Stomach (tissue), 4 donors: ENCODE measurements at regions not wholly inside any gene's neighbourhood (a gene's known extent, or its start where the extent isn't known, plus 50 kb on each side); places are given as distances from the start of the nearest gene placed in this dataset.

Experiments used
- EP300 ChIP-seq: sonication (generic); formaldehyde crosslinking; IDR thresholded peaks from one replicate; pipeline ENCODE4 v1.6.1; 2017; ENCODE audit warnings: antibody characterized with exemption
- POLR2A ChIP-seq, 4 donors: fragments of 450-650 bp; IDR thresholded peaks; one replicate each; pipeline ENCODE4 v1.6.1; 2016; ENCODE audit warnings: antibody characterized with exemption in 4 of 4, control low read depth in 2 of 4, mild to moderate bottlenecking in 1 of 4, moderate library complexity in 1 of 4
- POLR2AphosphoS5 ChIP-seq, 3 donors: sonication (generic); formaldehyde crosslinking; IDR thresholded peaks; one replicate each; pipeline ENCODE4 v1.6.1; 2016; ENCODE audit warnings: antibody characterized with exemption in 3 of 3
- TF ChIP-seq, protein P1 (sequence below), 7 experiments: fragments of 450-650 bp in 4 of 7; fragments of 200-600 bp in 3 of 7; sonication (generic) in 3 of 7; IDR thresholded peaks; one replicate each; pipeline ENCODE4 v1.5.1; 2016 to 2019; ENCODE audit warnings: antibody characterized with exemption in 7 of 7, control low read depth in 2 of 7, mild to moderate bottlenecking in 1 of 7

- TF ChIP-seq, protein P1, sequence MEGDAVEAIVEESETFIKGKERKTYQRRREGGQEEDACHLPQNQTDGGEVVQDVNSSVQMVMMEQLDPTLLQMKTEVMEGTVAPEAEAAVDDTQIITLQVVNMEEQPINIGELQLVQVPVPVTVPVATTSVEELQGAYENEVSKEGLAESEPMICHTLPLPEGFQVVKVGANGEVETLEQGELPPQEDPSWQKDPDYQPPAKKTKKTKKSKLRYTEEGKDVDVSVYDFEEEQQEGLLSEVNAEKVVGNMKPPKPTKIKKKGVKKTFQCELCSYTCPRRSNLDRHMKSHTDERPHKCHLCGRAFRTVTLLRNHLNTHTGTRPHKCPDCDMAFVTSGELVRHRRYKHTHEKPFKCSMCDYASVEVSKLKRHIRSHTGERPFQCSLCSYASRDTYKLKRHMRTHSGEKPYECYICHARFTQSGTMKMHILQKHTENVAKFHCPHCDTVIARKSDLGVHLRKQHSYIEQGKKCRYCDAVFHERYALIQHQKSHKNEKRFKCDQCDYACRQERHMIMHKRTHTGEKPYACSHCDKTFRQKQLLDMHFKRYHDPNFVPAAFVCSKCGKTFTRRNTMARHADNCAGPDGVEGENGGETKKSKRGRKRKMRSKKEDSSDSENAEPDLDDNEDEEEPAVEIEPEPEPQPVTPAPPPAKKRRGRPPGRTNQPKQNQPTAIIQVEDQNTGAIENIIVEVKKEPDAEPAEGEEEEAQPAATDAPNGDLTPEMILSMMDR (IDR thresholded peaks at IDR 0.05) = no peak
- TF ChIP-seq EP300 (no peak), POLR2A (IDR thresholded peaks at IDR 0.05) (no peak), POLR2AphosphoS5 (IDR thresholded peaks at IDR 0.05) (no peak)
Measured at GRCh38 chr19:27754700-27755099, 1458.3 kb downstream of the UQCRFS1 start.
